ENCODE measurements at regions not wholly inside any gene's neighbourhood (a gene's known extent, or its start where the extent isn't known, plus 50 kb on each side); places are given as distances from the start of the nearest gene placed in this dataset.

DNA sequence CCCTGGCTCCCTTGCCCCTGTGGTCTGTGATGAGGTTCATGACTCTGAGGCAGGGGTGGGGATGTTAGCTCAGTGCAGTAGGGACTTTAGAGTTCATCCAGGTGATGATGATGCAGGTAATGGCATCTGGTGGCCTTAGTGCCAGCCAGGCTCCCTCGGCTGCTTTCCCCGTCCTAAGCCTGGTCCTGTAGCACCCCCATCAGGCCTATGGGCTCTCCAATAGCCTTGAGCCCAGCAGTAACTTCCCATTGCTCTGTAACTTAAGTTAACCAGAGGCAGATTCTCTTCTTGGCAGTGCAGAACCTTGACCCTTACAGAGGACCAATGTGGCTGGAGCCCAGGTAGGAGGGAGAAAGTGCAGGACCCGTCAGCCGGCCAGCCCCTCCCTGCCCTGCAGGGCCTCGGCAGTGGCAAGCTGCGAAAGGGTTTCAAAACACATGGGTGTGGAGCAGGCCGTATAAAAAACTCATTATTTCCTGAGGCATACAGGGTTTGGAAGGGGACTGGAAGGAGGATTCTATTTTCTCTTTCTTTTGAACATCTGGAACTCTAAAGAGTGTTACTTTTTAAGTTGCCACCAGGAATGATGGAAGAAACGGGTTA lies 406.9 kb downstream of the CDH26 start:
- H3K4me2 ChIP-seq (ENCODE audit: low read depth, low read length, poor library complexity, severe bottlenecking): no peak overlapping the region
- H2AFZ ChIP-seq (ENCODE audit: low read depth, low read length, severe bottlenecking): no peak overlapping the region
- TF ChIP-seq EZH2phosphoT487 (conservative IDR thresholded peaks at IDR 0.05; ENCODE audit: low read length): no peak
- TF ChIP-seq, protein P1, sequence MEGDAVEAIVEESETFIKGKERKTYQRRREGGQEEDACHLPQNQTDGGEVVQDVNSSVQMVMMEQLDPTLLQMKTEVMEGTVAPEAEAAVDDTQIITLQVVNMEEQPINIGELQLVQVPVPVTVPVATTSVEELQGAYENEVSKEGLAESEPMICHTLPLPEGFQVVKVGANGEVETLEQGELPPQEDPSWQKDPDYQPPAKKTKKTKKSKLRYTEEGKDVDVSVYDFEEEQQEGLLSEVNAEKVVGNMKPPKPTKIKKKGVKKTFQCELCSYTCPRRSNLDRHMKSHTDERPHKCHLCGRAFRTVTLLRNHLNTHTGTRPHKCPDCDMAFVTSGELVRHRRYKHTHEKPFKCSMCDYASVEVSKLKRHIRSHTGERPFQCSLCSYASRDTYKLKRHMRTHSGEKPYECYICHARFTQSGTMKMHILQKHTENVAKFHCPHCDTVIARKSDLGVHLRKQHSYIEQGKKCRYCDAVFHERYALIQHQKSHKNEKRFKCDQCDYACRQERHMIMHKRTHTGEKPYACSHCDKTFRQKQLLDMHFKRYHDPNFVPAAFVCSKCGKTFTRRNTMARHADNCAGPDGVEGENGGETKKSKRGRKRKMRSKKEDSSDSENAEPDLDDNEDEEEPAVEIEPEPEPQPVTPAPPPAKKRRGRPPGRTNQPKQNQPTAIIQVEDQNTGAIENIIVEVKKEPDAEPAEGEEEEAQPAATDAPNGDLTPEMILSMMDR (IDR thresholded peaks at IDR 0.05; ENCODE audit: insufficient read depth, low read length, poor library complexity, severe bottlenecking): no peak
- H4K20me1 ChIP-seq (ENCODE audit: low read depth, low read length): no peaks in the 10 kb centered on the region
- no peaks in the 10 kb centered on the region for H3K36me3 ChIP-seq (ENCODE audit: low read length)
- H3K9me2 ChIP-seq (replicated peaks; ENCODE audit: insufficient read depth, low read length): no peaks in the 10 kb centered on the region
- no peak overlapping the region for H3K4me3 ChIP-seq (ENCODE audit: insufficient read depth, low read length, poor library complexity, severe bottlenecking)
- H3K27me3 ChIP-seq (ENCODE audit: low read length): no peaks in the 10 kb centered on the region
- H3K79me2 ChIP-seq (ENCODE audit: insufficient read depth, low read length): no peaks in the 10 kb centered on the region
- no peaks in the 10 kb centered on the region for H3F3A ChIP-seq (ENCODE audit: insufficient read depth)
- no peak overlapping the region for H3K27ac ChIP-seq (ENCODE audit: low read depth, low read length)
- H3K9ac ChIP-seq (ENCODE audit: low read length): no peak overlapping the region
- no peaks in the 10 kb centered on the region for H3K9me3 ChIP-seq (ENCODE audit: insufficient read depth, low read length)

DNA sequence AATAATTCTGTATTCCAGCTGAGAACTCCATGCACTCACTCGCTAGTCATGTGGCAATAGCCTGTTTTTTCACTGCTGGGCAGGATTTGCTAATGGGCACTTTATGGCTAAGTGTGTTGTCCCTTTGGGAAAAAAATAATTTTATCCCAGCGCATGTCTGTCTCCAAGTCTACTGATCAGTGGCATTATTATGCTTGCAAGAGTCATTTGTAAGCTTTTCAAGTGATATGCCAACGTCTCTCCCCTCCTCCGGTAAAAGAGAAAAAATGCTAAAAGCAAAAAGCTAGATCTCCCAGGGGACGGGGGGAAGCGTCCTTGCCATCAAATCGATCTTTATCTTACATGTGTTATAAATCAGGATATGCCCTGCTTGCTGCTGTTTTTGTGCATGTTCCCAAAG lies 407.7 kb downstream of the CDH26 start:
- H3K4me2 ChIP-seq (ENCODE audit: low read depth, low read length, poor library complexity, severe bottlenecking): no peak overlapping the region
- no peaks in the 10 kb centered on the region for H4K20me1 ChIP-seq (ENCODE audit: low read depth, low read length)
- no peaks in the 10 kb centered on the region for H3K27me3 ChIP-seq (ENCODE audit: low read length)
- H3K9ac ChIP-seq (ENCODE audit: low read length): no peak overlapping the region
- no peaks in the 10 kb centered on the region for H3K9me3 ChIP-seq (ENCODE audit: insufficient read depth, low read length)
- H3K79me2 ChIP-seq (ENCODE audit: insufficient read depth, low read length): no peaks in the 10 kb centered on the region
- H3K27ac ChIP-seq (ENCODE audit: low read depth, low read length): no peak overlapping the region
- no peaks in the 10 kb centered on the region for H3F3A ChIP-seq (ENCODE audit: insufficient read depth)
- no peak overlapping the region for H3K4me3 ChIP-seq (ENCODE audit: insufficient read depth, low read length, poor library complexity, severe bottlenecking)
- H2AFZ ChIP-seq (ENCODE audit: low read depth, low read length, severe bottlenecking): no peak overlapping the region
- no peak for TF ChIP-seq EZH2phosphoT487 (conservative IDR thresholded peaks at IDR 0.05; ENCODE audit: low read length)
- TF ChIP-seq, protein P1 (IDR thresholded peaks at IDR 0.05; ENCODE audit: insufficient read depth, low read length, poor library complexity, severe bottlenecking): no peak
- H3K9me2 ChIP-seq (replicated peaks; ENCODE audit: insufficient read depth, low read length): no peaks in the 10 kb centered on the region
- no peaks in the 10 kb centered on the region for H3K36me3 ChIP-seq (ENCODE audit: low read length)

DNA sequence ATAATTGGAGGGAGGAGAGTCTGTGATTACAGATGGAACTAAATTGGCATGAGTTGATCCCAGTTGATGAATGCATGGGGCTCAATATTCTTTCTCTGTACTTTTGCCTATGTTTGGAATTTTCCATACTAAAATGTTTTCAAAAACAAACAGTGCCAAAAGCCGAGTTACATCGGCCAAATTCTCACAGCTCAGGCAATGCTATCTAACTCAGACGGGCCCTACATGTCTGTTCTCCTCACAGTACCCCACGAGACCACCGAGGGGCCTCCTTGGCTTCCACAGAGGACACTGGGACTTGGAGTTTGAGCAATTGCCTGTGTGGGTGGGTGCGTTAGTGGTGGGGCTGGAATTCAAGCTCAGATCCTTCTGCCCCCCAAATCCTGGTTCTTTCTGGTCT lies 413.2 kb downstream of the CDH26 start:
- Histone ChIP-seq H2AFZ (ENCODE audit: low read depth, low read length, severe bottlenecking) (no peak overlapping the region), H3K27me3 (ENCODE audit: low read length) (no peaks in the 10 kb centered on the region), H3F3A (ENCODE audit: insufficient read depth) (no peaks in the 10 kb centered on the region), H3K36me3 (ENCODE audit: low read length) (no peaks in the 10 kb centered on the region), H3K4me3 (ENCODE audit: insufficient read depth, low read length, poor library complexity, severe bottlenecking) (no peak overlapping the region), H3K79me2 (ENCODE audit: insufficient read depth, low read length) (no peaks in the 10 kb centered on the region), H3K9ac (ENCODE audit: low read length) (no peak overlapping the region), H3K9me3 (ENCODE audit: insufficient read depth, low read length) (no peaks in the 10 kb centered on the region), H3K4me2 (ENCODE audit: low read depth, low read length, poor library complexity, severe bottlenecking) (no peak overlapping the region), H3K27ac (ENCODE audit: low read depth, low read length) (no peak overlapping the region), H3K9me2 (replicated peaks; ENCODE audit: insufficient read depth, low read length) (no peaks in the 10 kb centered on the region), H4K20me1 (ENCODE audit: low read depth, low read length) (no peaks in the 10 kb centered on the region)
- TF ChIP-seq EZH2phosphoT487 (conservative IDR thresholded peaks at IDR 0.05; ENCODE audit: low read length): no peak
- TF ChIP-seq, protein P1 (IDR thresholded peaks at IDR 0.05; ENCODE audit: insufficient read depth, low read length, poor library complexity, severe bottlenecking): no peak
